ENCODE measurements at regions not wholly inside any gene's neighbourhood (a gene's known extent, or its start where the extent isn't known, plus 50 kb on each side); places are given as distances from the start of the nearest gene placed in this dataset.

GRCh38 chr2:21382701-21383520 lies 259.1 kb downstream of the TDRD15 start:
- Mint-ChIP-seq H3K36me3 (no peaks in the 10 kb centered on the region), H3K9me3 (peaks cover 4% of the 10 kb centered on the region in 2 donors), H3K27ac (no peak overlapping the region)
- ATAC-seq (no peak), DNase-seq (ENCODE audit: low spot score in 2 of 2) (no peak)

GRCh38 chr2:21386666-21387065 lies 262.9 kb downstream of the TDRD15 start:
- Mint-ChIP-seq H3K36me3 (no peaks in the 10 kb centered on the region), H3K9me3 (peaks cover 6 to 10% of the 10 kb centered on the region in 2 donors), H3K27ac (no peak overlapping the region)
- DNase-seq (ENCODE audit: low spot score in 2 of 2) = no peak
- no peak for ATAC-seq

- ATAC-seq (no peak), DNase-seq (ENCODE audit: low spot score in 2 of 2) (no peak)
- Mint-ChIP-seq H3K27ac (no peak overlapping the region), H3K9me3 (peaks cover 12 to 13% of the 10 kb centered on the region in 2 donors), H3K36me3 (no peaks in the 10 kb centered on the region)
Measured at GRCh38 chr2:21392649-21393048, 268.9 kb downstream of the TDRD15 start.

GRCh38 chr2:21393173-21393572 lies 269.4 kb downstream of the TDRD15 start:
- ATAC-seq (no peak), DNase-seq (ENCODE audit: low spot score in 2 of 2) (no peak)
- H3K27ac Mint-ChIP-seq = peak overlapping the region in 1 of 2 donors; percentile 72
- H3K9me3 Mint-ChIP-seq = peaks cover 8 to 11% of the 10 kb centered on the region in 2 donors
- H3K36me3 Mint-ChIP-seq = no peaks in the 10 kb centered on the region

GRCh38 chr2:21395366-21395765 lies 271.6 kb downstream of the TDRD15 start:
- Mint-ChIP-seq H3K9me3 (peaks cover 4 to 8% of the 10 kb centered on the region in 2 donors), H3K36me3 (no peaks in the 10 kb centered on the region), H3K27ac (no peak overlapping the region)
- DNase-seq (ENCODE audit: low spot score in 2 of 2) (no peak), ATAC-seq (no peak)

- no peak overlapping the region for H3K27ac Mint-ChIP-seq
- no peak for ATAC-seq
- no peaks in the 10 kb centered on the region for H3K36me3 Mint-ChIP-seq
- peaks cover 8 to 9% of the 10 kb centered on the region in 2 donors for H3K9me3 Mint-ChIP-seq
- no peak for DNase-seq (ENCODE audit: low spot score in 2 of 2)
Measured at GRCh38 chr2:21396252-21396651, 272.5 kb downstream of the TDRD15 start.

GRCh38 chr2:21401022-21401698 lies 277.4 kb downstream of the TDRD15 start:
- DNase-seq (ENCODE audit: low spot score in 2 of 2) (no peak), ATAC-seq (no peak)
- Mint-ChIP-seq H3K36me3 (no peaks in the 10 kb centered on the region), H3K9me3 (peaks cover 5 to 14% of the 10 kb centered on the region in 2 donors), H3K27ac (no peak overlapping the region)

GRCh38 chr2:21404137-21404536 lies 280.4 kb downstream of the TDRD15 start:
- no peak overlapping the region for H3K27ac Mint-ChIP-seq

GRCh38 chr2:21404827-21405625 lies 281.3 kb downstream of the TDRD15 start:
- no peak overlapping the region for H3K27ac Mint-ChIP-seq
- DNase-seq (ENCODE audit: low spot score in 2 of 2) (no peak), ATAC-seq (no peak)
- peaks cover 11 to 18% of the 10 kb centered on the region in 2 donors for H3K9me3 Mint-ChIP-seq
- H3K36me3 Mint-ChIP-seq = no peaks in the 10 kb centered on the region

More at GRCh38 chr2:21404137-21404536, 280.4 kb downstream of the TDRD15 start:
- no peaks in the 10 kb centered on the region for H3K36me3 Mint-ChIP-seq
- DNase-seq (ENCODE audit: low spot score in 2 of 2) (no peak), ATAC-seq (no peak)
- peaks cover 5 to 10% of the 10 kb centered on the region in 2 donors for H3K9me3 Mint-ChIP-seq

GRCh38 chr2:21406386-21406785 lies 282.6 kb downstream of the TDRD15 start:
- peaks cover 11 to 13% of the 10 kb centered on the region in 2 donors for H3K9me3 Mint-ChIP-seq
- H3K36me3 Mint-ChIP-seq = no peaks in the 10 kb centered on the region
- DNase-seq (ENCODE audit: low spot score in 2 of 2) = no peak
- H3K27ac Mint-ChIP-seq = no peak overlapping the region
- ATAC-seq = no peak

- no peak for ATAC-seq
- H3K36me3 Mint-ChIP-seq = no peaks in the 10 kb centered on the region
- no peak overlapping the region for H3K27ac Mint-ChIP-seq
- H3K9me3 Mint-ChIP-seq = peaks cover 11 to 13% of the 10 kb centered on the region in 2 donors
- no peak for DNase-seq (ENCODE audit: low spot score in 2 of 2)
Measured at GRCh38 chr2:21406911-21407310, 283.1 kb downstream of the TDRD15 start.

GRCh38 chr2:21407851-21408250 lies 284.1 kb downstream of the TDRD15 start:
- ATAC-seq = no peak
- Mint-ChIP-seq H3K9me3 (peaks cover 6 to 8% of the 10 kb centered on the region in 2 donors), H3K36me3 (no peaks in the 10 kb centered on the region), H3K27ac (no peak overlapping the region)
- DNase-seq (ENCODE audit: low spot score in 2 of 2) = no peak

GRCh38 chr2:21411741-21412140 lies 288.0 kb downstream of the TDRD15 start:
- Mint-ChIP-seq H3K36me3 (peaks cover 0 to 5% of the 10 kb centered on the region in 2 donors), H3K9me3 (peaks cover 12 to 18% of the 10 kb centered on the region in 2 donors), H3K27ac (no peak overlapping the region)
- no peak for ATAC-seq
- no peak for DNase-seq (ENCODE audit: low spot score in 2 of 2)

GRCh38 chr2:21412944-21413443 lies 289.2 kb downstream of the TDRD15 start:
- no peak overlapping the region for H3K27ac Mint-ChIP-seq
- DNase-seq (ENCODE audit: low spot score in 2 of 2) = no peak
- peaks cover 12 to 18% of the 10 kb centered on the region in 2 donors for H3K9me3 Mint-ChIP-seq
- H3K36me3 Mint-ChIP-seq = peaks cover 0 to 5% of the 10 kb centered on the region in 2 donors
- no peak for ATAC-seq

- no peak overlapping the region for H3K27ac Mint-ChIP-seq
- H3K9me3 Mint-ChIP-seq = peaks cover 4 to 12% of the 10 kb centered on the region in 2 donors
- peaks cover 0 to 5% of the 10 kb centered on the region in 2 donors for H3K36me3 Mint-ChIP-seq
- DNase-seq (ENCODE audit: low spot score in 2 of 2) (no peak), ATAC-seq (no peak)
Measured at GRCh38 chr2:21415234-21415633, 291.5 kb downstream of the TDRD15 start.

- Mint-ChIP-seq H3K36me3 (peaks cover 0 to 5% of the 10 kb centered on the region in 2 donors), H3K27ac (no peak overlapping the region)
- no peak for ATAC-seq
Measured at GRCh38 chr2:21416226-21416625, 292.5 kb downstream of the TDRD15 start.

GRCh38 chr2:21418456-21418855 lies 294.7 kb downstream of the TDRD15 start:
- peaks cover 4 to 20% of the 10 kb centered on the region in 2 donors for H3K9me3 Mint-ChIP-seq
- peaks cover 0 to under 1% of the 10 kb centered on the region in 2 donors for H3K36me3 Mint-ChIP-seq
- ATAC-seq = no peak
- DNase-seq (ENCODE audit: low spot score in 2 of 2) = no peak
- H3K27ac Mint-ChIP-seq = no peak overlapping the region

More at GRCh38 chr2:21416226-21416625, 292.5 kb downstream of the TDRD15 start:
- H3K9me3 Mint-ChIP-seq = peaks cover 4 to 12% of the 10 kb centered on the region in 2 donors
- DNase-seq (ENCODE audit: low spot score in 2 of 2) = no peak

All from activated naive CD4-positive, alpha-beta T cell treated with anti-CD3 and anti-CD28 coated beads, Interleukin-2, amount 50 U/mL, for 72 hours (primary cell).